Testis (tissue), 2 donors: ENCODE measurements at regions not wholly inside any gene's neighbourhood (a gene's known extent, or its start where the extent isn't known, plus 50 kb on each side); places are given as distances from the start of the nearest gene placed in this dataset.

Source experiments
- CTCF ChIP-seq, 3 experiments: fragments of 450-650 bp in 2 of 3; fragments of 200-600 bp in 1 of 3; sonication (generic) in 1 of 3; IDR thresholded peaks; one replicate each; pipeline ENCODE4 v1.5.1; 2016 to 2019; ENCODE audit warnings: antibody characterized with exemption in 3 of 3, mild to moderate bottlenecking in 2 of 3, moderate library complexity in 1 of 3
- POLR2A ChIP-seq: fragments of 450-650 bp; IDR thresholded peaks from one replicate; pipeline ENCODE4 v1.6.1; 2017; ENCODE audit warnings: antibody characterized with exemption, mild to moderate bottlenecking, moderate library complexity

GRCh38 chr6:99148761-99149160, 200.7 kb downstream of the FAXC start:
- TF ChIP-seq CTCF (IDR thresholded peaks at IDR 0.05) (no peak), POLR2A (no peak)
